NCI-H82 (cell line): ENCODE measurements at regions not wholly inside any gene's neighbourhood (a gene's known extent, or its start where the extent isn't known, plus 50 kb on each side); places are given as distances from the start of the nearest gene placed in this dataset.
"Not testable (repeated sequence)": the region's sequence is repeated elsewhere in the genome, so short reads cannot be mapped to it uniquely, and the experiment has no call there.

Experiments
- DNase-seq: peaks from one replicate; lab custom pipeline; 2025; lab: John Stamatoyannopoulos, UW

- no peak for DNase-seq
Measured at GRCh38 chr15:58361273-58361759, 70.5 kb upstream of the LIPC start.

GRCh38 chr15:58362262-58362922, 69.4 kb upstream of the LIPC start:
- no peak for DNase-seq

- DNase-seq, result not testable (repeated sequence)
Measured at GRCh38 chr15:58363118-58363517, 68.7 kb upstream of the LIPC start.

GRCh38 chr15:58363673-58364072, 68.1 kb upstream of the LIPC start:
- not testable (repeated sequence) for DNase-seq

GRCh38 chr15:58365098-58365497, 66.7 kb upstream of the LIPC start:
- not testable (repeated sequence) for DNase-seq

GRCh38 chr15:58369261-58369701, 62.5 kb upstream of the LIPC start:
- no peak for DNase-seq

- no peak for DNase-seq
Measured at GRCh38 chr15:58369956-58370355, 61.8 kb upstream of the LIPC start.

GRCh38 chr15:58374147-58374546, 57.6 kb upstream of the LIPC start:
- DNase-seq, result no peak

- DNase-seq, result no peak
Measured at GRCh38 chr15:58377193-58377592, 54.6 kb upstream of the LIPC start.

GRCh38 chr15:58378241-58379085, 53.3 kb upstream of the LIPC start:
- DNase-seq, result no peak

GRCh38 chr15:58379454-58379853, 52.3 kb upstream of the LIPC start:
- not testable (repeated sequence) for DNase-seq

GRCh38 chr15:58380280-58380945, 51.4 kb upstream of the LIPC start:
- no peak for DNase-seq

GRCh38 chr15:58381697-58382096, 50.1 kb upstream of the LIPC start:
- DNase-seq, result no peak
